Globus pallidus (tissue), 1 donor: ENCODE measurements at regions not wholly inside any gene's neighbourhood (a gene's known extent, or its start where the extent isn't known, plus 50 kb on each side); places are given as distances from the start of the nearest gene placed in this dataset.
A peak's percentile ranks its signal among the peaks of the same experiment; 100 is the strongest.
"Not testable (repeated sequence)": the region's sequence is repeated elsewhere in the genome, so short reads cannot be mapped to it uniquely, and the experiment has no call there.

Experiments
- DNase-seq: peaks from one replicate; pipeline ENCODE4 v3.0.0-alpha.2; 2015; ENCODE audit warnings: low spot score

GRCh38 chr16:72729552-72729951 lies 318.4 kb downstream of the ZFHX3 start:
- not testable (repeated sequence) for DNase-seq

GRCh38 chr16:72728516-72728915 lies 319.4 kb downstream of the ZFHX3 start:
- DNase-seq, result no peak

GRCh38 chr16:72727565-72727964 lies 320.4 kb downstream of the ZFHX3 start:
- no peak for DNase-seq

GRCh38 chr16:72725643-72726042 lies 322.3 kb downstream of the ZFHX3 start:
- no peak for DNase-seq

- DNase-seq, result no peak
These were observed 324.1 kb downstream of the ZFHX3 start for GRCh38 chr16:72723781-72724180.

GRCh38 chr16:72722552-72722951 lies 325.4 kb downstream of the ZFHX3 start:
- peak; percentile 24 for DNase-seq

GRCh38 chr16:72721981-72722380 lies 325.9 kb downstream of the ZFHX3 start:
- DNase-seq, result no peak

- DNase-seq, result no peak
These were observed 332.7 kb downstream of the ZFHX3 start for GRCh38 chr16:72715267-72715666.

GRCh38 chr16:72711823-72712222 lies 336.1 kb downstream of the ZFHX3 start:
- no peak for DNase-seq

- DNase-seq, result no peak
These were observed 342.1 kb downstream of the ZFHX3 start for GRCh38 chr16:72705801-72706200.

- no peak for DNase-seq
These were observed 343.1 kb downstream of the ZFHX3 start for GRCh38 chr16:72704746-72705372.

- no peak for DNase-seq
These were observed 358.1 kb downstream of the ZFHX3 start for GRCh38 chr16:72689851-72690250.

GRCh38 chr16:72680732-72681131 lies 367.2 kb downstream of the ZFHX3 start:
- DNase-seq, result no peak

- DNase-seq, result no peak
These were observed 368.1 kb downstream of the ZFHX3 start for GRCh38 chr16:72679856-72680255.

GRCh38 chr16:72677662-72678447 lies 370.1 kb downstream of the ZFHX3 start:
- DNase-seq, result no peak

GRCh38 chr16:72673118-72673517 lies 374.8 kb downstream of the ZFHX3 start:
- DNase-seq, result no peak

GRCh38 chr16:72666267-72666666 lies 381.7 kb downstream of the ZFHX3 start:
- no peak for DNase-seq

- no peak for DNase-seq
These were observed 382.2 kb downstream of the ZFHX3 start for GRCh38 chr16:72665701-72666100.

GRCh38 chr16:72664509-72665408 lies 383.2 kb downstream of the ZFHX3 start:
- DNase-seq, result peak; percentile 97

GRCh38 chr16:72664056-72664508 lies 383.8 kb downstream of the ZFHX3 start:
- no peak for DNase-seq

GRCh38 chr16:72658888-72659717 lies 388.8 kb downstream of the ZFHX3 start:
- DNase-seq, result no peak

- no peak for DNase-seq
These were observed 390.1 kb downstream of the ZFHX3 start for GRCh38 chr16:72657791-72658190.
